ENCODE measurements at regions not wholly inside any gene's neighbourhood (a gene's known extent, or its start where the extent isn't known, plus 50 kb on each side); places are given as distances from the start of the nearest gene placed in this dataset.

DNA sequence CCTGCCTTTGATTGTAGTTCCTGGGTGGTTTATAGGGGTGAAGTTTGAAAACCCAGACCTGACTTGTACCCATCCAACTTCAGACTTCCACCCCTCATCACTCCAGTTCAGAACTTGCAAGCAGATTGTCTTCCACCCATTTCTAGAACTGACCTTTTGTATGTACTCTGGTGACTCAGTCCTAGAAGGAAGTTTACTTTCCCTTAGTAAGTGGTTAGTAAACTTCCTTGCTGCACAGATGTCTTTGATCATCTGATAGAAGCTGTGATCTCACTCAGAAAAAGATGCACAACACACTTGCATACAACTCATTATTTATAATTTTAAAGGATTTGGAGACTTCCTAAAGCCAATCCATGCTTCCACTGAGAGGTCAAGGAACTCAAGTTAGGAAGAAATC lies 368.0 kb downstream of the MFSD1 start:
- TF ChIP-seq, protein P1, sequence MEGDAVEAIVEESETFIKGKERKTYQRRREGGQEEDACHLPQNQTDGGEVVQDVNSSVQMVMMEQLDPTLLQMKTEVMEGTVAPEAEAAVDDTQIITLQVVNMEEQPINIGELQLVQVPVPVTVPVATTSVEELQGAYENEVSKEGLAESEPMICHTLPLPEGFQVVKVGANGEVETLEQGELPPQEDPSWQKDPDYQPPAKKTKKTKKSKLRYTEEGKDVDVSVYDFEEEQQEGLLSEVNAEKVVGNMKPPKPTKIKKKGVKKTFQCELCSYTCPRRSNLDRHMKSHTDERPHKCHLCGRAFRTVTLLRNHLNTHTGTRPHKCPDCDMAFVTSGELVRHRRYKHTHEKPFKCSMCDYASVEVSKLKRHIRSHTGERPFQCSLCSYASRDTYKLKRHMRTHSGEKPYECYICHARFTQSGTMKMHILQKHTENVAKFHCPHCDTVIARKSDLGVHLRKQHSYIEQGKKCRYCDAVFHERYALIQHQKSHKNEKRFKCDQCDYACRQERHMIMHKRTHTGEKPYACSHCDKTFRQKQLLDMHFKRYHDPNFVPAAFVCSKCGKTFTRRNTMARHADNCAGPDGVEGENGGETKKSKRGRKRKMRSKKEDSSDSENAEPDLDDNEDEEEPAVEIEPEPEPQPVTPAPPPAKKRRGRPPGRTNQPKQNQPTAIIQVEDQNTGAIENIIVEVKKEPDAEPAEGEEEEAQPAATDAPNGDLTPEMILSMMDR (IDR thresholded peaks at IDR 0.05), result no peak
- no peak for TF ChIP-seq POLR2A (IDR thresholded peaks at IDR 0.05)
